B cell (primary cell): ENCODE measurements at regions not wholly inside any gene's neighbourhood (a gene's known extent, or its start where the extent isn't known, plus 50 kb on each side); places are given as distances from the start of the nearest gene placed in this dataset.

ENCODE experiments used
- ATAC-seq: fragments of 200-7000 bp; cut with Tn5 transposase; one replicate; pipeline ENCODE4 v1.10.0; 2021; ENCODE audit warnings: low read depth, mild to moderate bottlenecking, moderate number of reproducible peaks, moderate library complexity
- CTCF ChIA-PET: fragments of 350-600 bp; sonication (Branson Sonifier 250); formaldehyde crosslinking; loops from one replicate; lab custom pipeline; 2021; ENCODE audit warnings: antibody characterized with exemption, inconsistent platforms; lab: Charles Lee
- POLR2A ChIA-PET: fragments of 350-600 bp; sonication (Branson Sonifier 250); formaldehyde crosslinking; loops from one replicate; lab custom pipeline; 2021; ENCODE audit warnings: antibody characterized with exemption; lab: Charles Lee
- DNase-seq: peaks from one replicate; pipeline ENCODE4 v3.0.0; 2013
- H2AFZ ChIP-seq: 2 replicates; pipeline ENCODE4 v1.6.1; 2012; ENCODE audit warnings: mild to moderate bottlenecking, low read depth, low read length; ENCODE audit not compliant: insufficient read depth, poor library complexity, severe bottlenecking
- H3K27ac ChIP-seq, 2 donors: 1 replicate in 1 of 2; 2 replicates in 1 of 2; pipeline ENCODE4 v1.5.1; 2012 to 2013; ENCODE audit warnings: low read length in 2 of 2, mild to moderate bottlenecking in 2 of 2, moderate library complexity in 1 of 2
- H3K27me3 ChIP-seq, 4 experiments: fragments of 200-600 bp in 1 of 4; sonication (generic) in 1 of 4; replicated peaks in 1 of 4; 1 replicate in 2 of 4; 2 replicates in 2 of 4; pipeline versions ENCODE4 v1.6.1 to v1.7.0; 2013 to 2016; ENCODE audit warnings: low read length in 3 of 4, mild to moderate bottlenecking in 2 of 4, mixed read lengths in 1 of 4, moderate library complexity in 1 of 4; ENCODE audit not compliant: insufficient read depth in 4 of 4, control insufficient read depth in 3 of 4; ENCODE audit errors: control extremely low read depth in 1 of 4
- H3K36me3 ChIP-seq, 2 experiments: replicated peaks in 1 of 2; 1 replicate in 1 of 2; 2 replicates in 1 of 2; pipeline versions ENCODE4 v1.6.1 to v1.7.1; 2013; ENCODE audit warnings: low read length in 1 of 2; ENCODE audit not compliant: insufficient read depth in 2 of 2, control insufficient read depth in 1 of 2; ENCODE audit errors: control extremely low read depth in 1 of 2, extremely low read depth in 1 of 2
- H3K4me1 ChIP-seq, 2 donors: fragments of 200-600 bp in 1 of 2; sonication (generic) in 1 of 2; 1 replicate in 1 of 2; 2 replicates in 1 of 2; pipeline versions ENCODE4 v1.5.1 to v1.6.1; 2013 to 2017; ENCODE audit warnings: low read length in 2 of 2; ENCODE audit not compliant: control insufficient read depth in 2 of 2, insufficient read depth in 2 of 2
- H3K4me2 ChIP-seq: replicated peaks from 2 replicates; pipeline ENCODE3; 2012; ENCODE audit warnings: mild to moderate bottlenecking, low read depth, low read length; ENCODE audit not compliant: poor library complexity, severe bottlenecking
- H3K4me3 ChIP-seq, 5 experiments: fragments of 200-600 bp in 1 of 5; sonication (generic) in 1 of 5; 1 replicate in 3 of 5; 2 replicates in 2 of 5; pipeline versions ENCODE4 v1.5.1 to v1.7.0; 2011 to 2016; ENCODE audit warnings: low read length in 4 of 5, mild to moderate bottlenecking in 4 of 5, low read depth in 2 of 5, control low read depth in 1 of 5, moderate library complexity in 1 of 5; ENCODE audit not compliant: insufficient read depth in 1 of 5; ENCODE audit errors: control extremely low read depth in 1 of 5, extremely low read depth in 1 of 5
- H3K79me2 ChIP-seq: fragments of 200-600 bp; sonication (generic); one replicate; pipeline ENCODE4 v1.6.0; 2016; ENCODE audit warnings: low read length; ENCODE audit not compliant: control insufficient read depth, insufficient read depth
- H3K9ac ChIP-seq: fragments of 200-600 bp; sonication (generic); 2 replicates; pipeline ENCODE4 v1.6.1; 2017; ENCODE audit warnings: mild to moderate bottlenecking, low read length, moderate library complexity
- H3K9me3 ChIP-seq, 3 donors: one replicate each; pipeline versions ENCODE4 v1.6.1 to v1.7.1; 2013; ENCODE audit warnings: low read length in 2 of 3; ENCODE audit not compliant: control insufficient read depth in 2 of 3, insufficient read depth in 1 of 3; ENCODE audit errors: control extremely low read depth in 1 of 3
- H4K20me1 ChIP-seq: 2 replicates; pipeline ENCODE4 v1.6.0; 2012; ENCODE audit warnings: mild to moderate bottlenecking, low read length; ENCODE audit not compliant: insufficient read depth, control insufficient read depth, poor library complexity, severe bottlenecking
- H3K27ac Mint-ChIP-seq: one replicate; pipeline ENCODE4 v1.8.0; 2021; ENCODE audit warnings: mixed read lengths
- H3K27me3 Mint-ChIP-seq: one replicate; pipeline ENCODE4 v1.8.0; 2021; ENCODE audit warnings: mixed read lengths
- H3K4me1 Mint-ChIP-seq: one replicate; pipeline ENCODE4 v1.8.0; 2021; ENCODE audit warnings: mixed read lengths
- H3K4me3 Mint-ChIP-seq: one replicate; pipeline ENCODE4 v1.8.0; 2021; ENCODE audit warnings: mixed read lengths
- H3K9me3 Mint-ChIP-seq: one replicate; pipeline ENCODE4 v1.8.0; 2022; ENCODE audit warnings: mixed read lengths; ENCODE audit not compliant: insufficient read depth
- EZH2 ChIP-seq: IDR thresholded peaks from 2 replicates; pipeline ENCODE4 v1.6.1; 2012; ENCODE audit warnings: borderline replicate concordance, low read depth, mild to moderate bottlenecking, moderate library complexity, low read length; ENCODE audit not compliant: insufficient read depth, poor library complexity, severe bottlenecking
- WGBS: methylation state at CpG from one replicate; pipeline ENCODE4 v1.1.5; 2013; ENCODE audit warnings: missing lambda C conversion rate; ENCODE audit not compliant: insufficient coverage; 5-methylcytosine and 5-hydroxymethylcytosine counted together
- intact Hi-C: fragments of 100-400 bp; cut with micrococcal nuclease; formaldehyde crosslinking; loops from one replicate; pipeline ENCODE4 v1.10.0; 2022
- TF ChIP-seq, protein P1 (sequence below): fragments of 200-600 bp; IDR thresholded peaks from one replicate; pipeline ENCODE4 v1.8.0; 2022; ENCODE audit warnings: antibody characterized with exemption, mild to moderate bottlenecking

DNA sequence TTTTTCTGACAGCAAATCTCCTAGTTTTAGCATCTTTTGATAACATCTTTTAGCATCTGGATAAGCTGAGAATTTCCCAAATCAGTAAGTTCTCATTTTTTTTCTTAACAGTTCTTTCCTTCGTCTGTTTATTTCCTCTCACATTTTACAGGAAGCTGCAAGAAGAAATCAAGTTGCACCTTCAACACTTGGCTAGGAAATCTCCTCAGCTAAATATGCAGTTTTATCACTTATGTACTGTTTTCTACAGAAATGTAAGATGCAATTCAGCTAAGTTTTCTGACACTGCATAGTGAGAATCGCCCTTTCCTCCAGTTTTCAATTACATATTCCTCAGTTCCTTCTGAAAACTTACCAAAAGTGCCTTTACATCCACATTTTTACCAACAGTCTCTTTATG lies 59.0 kb upstream of the MSX2 start:
- H3K4me1 Mint-ChIP-seq, result no peaks in the 10 kb centered on the region
- Histone ChIP-seq H3K27me3 (no peaks in the 10 kb centered on the region), H3K4me3 (no peak overlapping the region), H2AFZ (no peak overlapping the region), H3K9me3 (peaks cover 0 to under 1% (median 0%) of the 10 kb centered on the region in 3 donors), H3K27ac (no peak overlapping the region), H3K4me2 (no peak overlapping the region), H3K9ac (no peak overlapping the region), H4K20me1 (no peaks in the 10 kb centered on the region), H3K79me2 (no peaks in the 10 kb centered on the region), H3K4me1 (no peaks in the 10 kb centered on the region), H3K36me3 (no peaks in the 10 kb centered on the region)
- ATAC-seq (no peak), DNase-seq (no peak)
- peaks cover 4% of the 10 kb centered on the region for H3K9me3 Mint-ChIP-seq
- TF ChIP-seq EZH2, result no peak
- TF ChIP-seq, protein P1, sequence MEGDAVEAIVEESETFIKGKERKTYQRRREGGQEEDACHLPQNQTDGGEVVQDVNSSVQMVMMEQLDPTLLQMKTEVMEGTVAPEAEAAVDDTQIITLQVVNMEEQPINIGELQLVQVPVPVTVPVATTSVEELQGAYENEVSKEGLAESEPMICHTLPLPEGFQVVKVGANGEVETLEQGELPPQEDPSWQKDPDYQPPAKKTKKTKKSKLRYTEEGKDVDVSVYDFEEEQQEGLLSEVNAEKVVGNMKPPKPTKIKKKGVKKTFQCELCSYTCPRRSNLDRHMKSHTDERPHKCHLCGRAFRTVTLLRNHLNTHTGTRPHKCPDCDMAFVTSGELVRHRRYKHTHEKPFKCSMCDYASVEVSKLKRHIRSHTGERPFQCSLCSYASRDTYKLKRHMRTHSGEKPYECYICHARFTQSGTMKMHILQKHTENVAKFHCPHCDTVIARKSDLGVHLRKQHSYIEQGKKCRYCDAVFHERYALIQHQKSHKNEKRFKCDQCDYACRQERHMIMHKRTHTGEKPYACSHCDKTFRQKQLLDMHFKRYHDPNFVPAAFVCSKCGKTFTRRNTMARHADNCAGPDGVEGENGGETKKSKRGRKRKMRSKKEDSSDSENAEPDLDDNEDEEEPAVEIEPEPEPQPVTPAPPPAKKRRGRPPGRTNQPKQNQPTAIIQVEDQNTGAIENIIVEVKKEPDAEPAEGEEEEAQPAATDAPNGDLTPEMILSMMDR, result no peak
- ChIA-PET POLR2A (no interaction called here), CTCF (no interaction called here)
- H3K4me3 Mint-ChIP-seq, result no peak overlapping the region
- peaks cover 2% of the 10 kb centered on the region for H3K27me3 Mint-ChIP-seq
- no peak overlapping the region for H3K27ac Mint-ChIP-seq
- intact Hi-C loops, result no loop called here
- 60% methylated on average over 1 of the region's 2 CpGs for WGBS

DNA sequence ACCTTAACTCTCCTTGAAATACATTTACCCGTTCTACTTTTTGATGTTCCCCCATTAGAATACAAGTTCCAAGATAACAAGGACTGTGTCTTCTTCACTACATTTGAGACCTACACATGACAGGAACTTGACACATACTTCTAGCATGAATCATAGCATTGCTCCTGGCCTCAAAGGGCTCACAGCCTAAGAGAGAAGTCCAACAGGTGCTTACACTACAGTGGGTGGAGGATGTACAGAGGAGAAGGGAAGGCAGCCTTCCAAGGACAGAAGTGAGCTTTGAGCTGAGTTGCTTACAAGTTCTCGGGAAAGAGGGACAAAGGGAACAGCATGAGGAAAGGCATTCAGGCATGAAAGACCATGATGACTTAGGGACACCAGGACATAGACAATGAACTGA lies 56.9 kb upstream of the MSX2 start:
- no peaks in the 10 kb centered on the region for H3K27me3 Mint-ChIP-seq
- CTCF ChIA-PET, result no interaction called here

More for the DNA sequence above, 56.9 kb upstream of the MSX2 start:
- Mint-ChIP-seq H3K27ac (no peak overlapping the region), H3K9me3 (peaks cover 4% of the 10 kb centered on the region), H3K4me1 (no peaks in the 10 kb centered on the region), H3K4me3 (no peak overlapping the region)
- intact Hi-C loops, result no loop called here
- no peak overlapping the region for H3K27ac ChIP-seq
- no peak overlapping the region for H3K4me2 ChIP-seq
- no peak overlapping the region for H3K9ac ChIP-seq
- H3K36me3 ChIP-seq, result no peaks in the 10 kb centered on the region
- no peaks in the 10 kb centered on the region for H3K27me3 ChIP-seq
- H2AFZ ChIP-seq, result no peak overlapping the region
- ATAC-seq, result no peak
- no peaks in the 10 kb centered on the region for H3K79me2 ChIP-seq
- DNase-seq, result no peak
- no peaks in the 10 kb centered on the region for H4K20me1 ChIP-seq
- no peak overlapping the region for H3K4me3 ChIP-seq
- H3K9me3 ChIP-seq, result peaks cover 0 to 5% (median 0%) of the 10 kb centered on the region in 3 donors
- no peaks in the 10 kb centered on the region for H3K4me1 ChIP-seq
- 95% methylated on average over 2 of the region's 2 CpGs for WGBS
- POLR2A ChIA-PET, result no interaction called here
- TF ChIP-seq, protein P1, result no peak
- no peak for TF ChIP-seq EZH2
